PC-9 (cell line): ENCODE measurements at regions not wholly inside any gene's neighbourhood (a gene's known extent, or its start where the extent isn't known, plus 50 kb on each side); places are given as distances from the start of the nearest gene placed in this dataset.

Experiments used
- BruUV-seq: library from RNA; stranded (reverse); fragments of 400-500 nt; replicated peaks from 2 replicates; lab custom pipeline; 2021; lab: Mats Ljungman, UMichigan
- CTCF ChIA-PET: fragments of 300-600 bp; sonication (Branson Sonifier 250); formaldehyde crosslinking; loops from one replicate; lab custom pipeline; 2022; ENCODE audit warnings: antibody characterized with exemption; lab: Charles Lee
- POLR2A ChIA-PET: fragments of 300-600 bp; sonication (Branson Sonifier 250); formaldehyde crosslinking; loops from one replicate; lab custom pipeline; 2022; ENCODE audit warnings: antibody characterized with exemption; ENCODE audit not compliant: unreplicated experiment; lab: Charles Lee
- DNase-seq, 2 experiments: peaks; one replicate each; pipeline versions ENCODE4 v3.0.0 to v3.0.0-alpha.2; 2015 to 2022; ENCODE audit warnings: mixed read lengths in 1 of 2
- H2AFZ ChIP-seq: fragments of 200-600 bp; sonication (generic); 2 replicates; pipeline ENCODE4 v1.8.1; 2017; ENCODE audit warnings: antibody characterized with exemption
- H3F3A ChIP-seq: fragments of 200-600 bp; sonication (generic); 2 replicates; pipeline ENCODE4 v1.8.1; 2017; ENCODE audit warnings: antibody characterized with exemption, mild to moderate bottlenecking, low read depth; ENCODE audit not compliant: insufficient read depth
- H3K27ac ChIP-seq: fragments of 200-600 bp; sonication (generic); 2 replicates; pipeline ENCODE4 v1.6.1; 2016; ENCODE audit warnings: mixed run types
- H3K27me3 ChIP-seq: fragments of 200-600 bp; sonication (generic); 2 replicates; pipeline ENCODE4 v1.6.1; 2016; ENCODE audit warnings: low read depth, mixed run types; ENCODE audit not compliant: insufficient read depth
- H3K36me3 ChIP-seq: fragments of 200-600 bp; sonication (generic); 2 replicates; pipeline ENCODE4 v1.6.1; 2016; ENCODE audit warnings: low read depth, mixed run types
- H3K4me1 ChIP-seq: fragments of 200-600 bp; sonication (generic); replicated peaks from 2 replicates; pipeline ENCODE4 v1.6.1; 2016; ENCODE audit warnings: mixed run types; ENCODE audit not compliant: insufficient read depth
- H3K4me2 ChIP-seq: fragments of 200-600 bp; sonication (generic); 2 replicates; pipeline ENCODE4 v1.6.1; 2017; ENCODE audit warnings: mixed run types
- H3K4me3 ChIP-seq: fragments of 200-600 bp; sonication (generic); 2 replicates; pipeline ENCODE4 v1.6.1; 2016; ENCODE audit warnings: mixed run types
- H3K79me2 ChIP-seq: fragments of 200-600 bp; sonication (generic); 2 replicates; pipeline ENCODE4 v1.6.1; 2017; ENCODE audit warnings: low read depth, mixed run types
- H3K9me2 ChIP-seq: fragments of 200-600 bp; sonication (generic); 2 replicates; pipeline ENCODE4 v1.8.1; 2017; ENCODE audit warnings: mild to moderate bottlenecking; ENCODE audit not compliant: insufficient read depth
- H3K9me3 ChIP-seq: fragments of 200-600 bp; sonication (generic); 2 replicates; pipeline ENCODE4 v1.8.1; 2016; ENCODE audit warnings: low read depth; ENCODE audit not compliant: insufficient read depth
- H4K20me1 ChIP-seq: fragments of 200-600 bp; sonication (generic); 2 replicates; pipeline ENCODE4 v1.8.1; 2017; ENCODE audit not compliant: insufficient read depth
- CTCF ChIP-seq: fragments of 200-600 bp; sonication (generic); conservative IDR thresholded peaks from 2 replicates; pipeline ENCODE4 v1.6.1; 2017; ENCODE audit warnings: mixed run types, antibody characterized with exemption, mild to moderate bottlenecking, moderate library complexity
- EZH2 ChIP-seq: fragments of 200-600 bp; sonication (generic); IDR thresholded peaks from 2 replicates; pipeline ENCODE4 v1.8.0; 2017; ENCODE audit warnings: antibody characterized with exemption, low read depth
- intact Hi-C: fragments of 100-400 bp; cut with micrococcal nuclease; formaldehyde crosslinking; loops from one replicate; pipeline ENCODE4 v1.10.0; 2022; ENCODE audit not compliant: unreplicated experiment

- Histone ChIP-seq H3F3A (no peaks in the 10 kb centered on the region), H2AFZ (no peak overlapping the region), H3K27me3 (no peaks in the 10 kb centered on the region), H3K9me3 (no peaks in the 10 kb centered on the region), H3K4me3 (no peak overlapping the region), H3K4me2 (no peak overlapping the region), H3K4me1 (no peaks in the 10 kb centered on the region), H3K27ac (no peak overlapping the region), H4K20me1 (no peaks in the 10 kb centered on the region), H3K36me3 (no peaks in the 10 kb centered on the region), H3K9me2 (0 out of 2 replicates have a peak, but pooled peaks cover 6% of the 10 kb centered on the region), H3K79me2 (no peaks in the 10 kb centered on the region)
- no peak for DNase-seq
- BruUV-seq = no TSS peak
- POLR2A ChIA-PET = no interaction called here
- CTCF ChIA-PET = no interaction called here
- TF ChIP-seq EZH2 = no peak
- TF ChIP-seq CTCF = no peak
- intact Hi-C loops = no loop called here
Observed at GRCh38 chr9:99489060-99489413, 267.0 kb downstream of the SEC61B start.

- Histone ChIP-seq H3K27me3 (no peaks in the 10 kb centered on the region), H3K79me2 (no peaks in the 10 kb centered on the region), H2AFZ (no peak overlapping the region), H3F3A (no peaks in the 10 kb centered on the region), H3K4me2 (no peak overlapping the region), H3K4me1 (no peaks in the 10 kb centered on the region), H4K20me1 (no peaks in the 10 kb centered on the region), H3K36me3 (no peaks in the 10 kb centered on the region), H3K9me2 (0 out of 2 replicates have a peak, but pooled peaks cover 6% of the 10 kb centered on the region), H3K27ac (no peak overlapping the region), H3K4me3 (no peak overlapping the region), H3K9me3 (no peaks in the 10 kb centered on the region)
- no peak for DNase-seq
- no TSS peak for BruUV-seq
- intact Hi-C loops = no loop called here
- no peak for TF ChIP-seq EZH2
- no peak for TF ChIP-seq CTCF
- ChIA-PET CTCF (no interaction called here), POLR2A (no interaction called here)
Observed at GRCh38 chr9:99490729-99491128, 268.6 kb downstream of the SEC61B start.

- no peaks in the 10 kb centered on the region for H3F3A ChIP-seq
- no peak overlapping the region for H3K27ac ChIP-seq
- ChIA-PET POLR2A (no interaction called here), CTCF (no interaction called here)
- no TSS peak for BruUV-seq
- DNase-seq = no peak
- TF ChIP-seq CTCF (no peak), EZH2 (no peak)
- H3K9me2 ChIP-seq = 0 out of 2 replicates have a peak, but pooled peaks cover 6% of the 10 kb centered on the region
- no peaks in the 10 kb centered on the region for H3K27me3 ChIP-seq
- H3K9me3 ChIP-seq = no peaks in the 10 kb centered on the region
- no peak overlapping the region for H3K4me2 ChIP-seq
- intact Hi-C loops = no loop called here
- no peaks in the 10 kb centered on the region for H3K36me3 ChIP-seq
- H4K20me1 ChIP-seq = no peaks in the 10 kb centered on the region
- no peaks in the 10 kb centered on the region for H3K4me1 ChIP-seq
- H3K79me2 ChIP-seq = no peaks in the 10 kb centered on the region
- no peak overlapping the region for H3K4me3 ChIP-seq
- no peak overlapping the region for H2AFZ ChIP-seq
Observed at GRCh38 chr9:99491408-99492158, 269.5 kb downstream of the SEC61B start.
